ENCODE measurements at regions not wholly inside any gene's neighbourhood (a gene's known extent, or its start where the extent isn't known, plus 50 kb on each side); places are given as distances from the start of the nearest gene placed in this dataset.
A peak's percentile ranks its signal among the peaks of the same experiment; 100 is the strongest.

DNA sequence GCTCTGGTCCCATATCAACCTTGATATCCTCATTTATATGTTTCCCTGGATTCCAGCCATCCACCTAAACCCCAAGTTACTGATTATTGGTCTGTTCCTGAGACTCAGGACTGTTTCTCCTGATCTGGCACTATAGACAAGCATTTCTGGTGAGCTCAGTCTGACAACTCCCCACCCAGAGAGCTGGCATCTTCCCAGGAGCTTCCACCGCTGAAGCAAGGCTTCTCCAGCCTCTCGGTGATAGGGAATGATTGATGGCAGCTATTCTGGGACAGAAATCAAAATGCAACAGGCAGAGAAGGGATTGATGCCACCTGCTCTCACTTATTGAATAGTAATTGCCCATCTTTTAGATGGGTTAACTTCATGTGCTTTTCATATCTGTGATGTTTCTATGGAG, 169.7 kb upstream of the GGTLC1 start:
- TF ChIP-seq RCOR1 (IDR thresholded peaks at IDR 0.05; ENCODE audit: low read depth, low read length) (no peak), KDM1A (IDR thresholded peaks at IDR 0.05; ENCODE audit: low read depth) (no peak), RFX5 (IDR thresholded peaks at IDR 0.05) (no peak), BHLHE40 (IDR thresholded peaks at IDR 0.05; ENCODE audit: low read depth, low read length) (no peak), POLR2AphosphoS2 (conservative IDR thresholded peaks at IDR 0.05; ENCODE audit: low read length) (no peak), HEYL (CRISPR knock-in tag; IDR thresholded peaks at IDR 0.05) (no peak), JUNB (IDR thresholded peaks at IDR 0.05) (no peak), KDM5A (IDR thresholded peaks at IDR 0.05) (no peak)
- TF ChIP-seq, protein P1, sequence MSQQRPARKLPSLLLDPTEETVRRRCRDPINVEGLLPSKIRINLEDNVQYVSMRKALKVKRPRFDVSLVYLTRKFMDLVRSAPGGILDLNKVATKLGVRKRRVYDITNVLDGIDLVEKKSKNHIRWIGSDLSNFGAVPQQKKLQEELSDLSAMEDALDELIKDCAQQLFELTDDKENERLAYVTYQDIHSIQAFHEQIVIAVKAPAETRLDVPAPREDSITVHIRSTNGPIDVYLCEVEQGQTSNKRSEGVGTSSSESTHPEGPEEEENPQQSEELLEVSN (IDR thresholded peaks at IDR 0.05; ENCODE audit: borderline replicate concordance, low read depth), result no peak
- TF ChIP-seq, protein P2, sequence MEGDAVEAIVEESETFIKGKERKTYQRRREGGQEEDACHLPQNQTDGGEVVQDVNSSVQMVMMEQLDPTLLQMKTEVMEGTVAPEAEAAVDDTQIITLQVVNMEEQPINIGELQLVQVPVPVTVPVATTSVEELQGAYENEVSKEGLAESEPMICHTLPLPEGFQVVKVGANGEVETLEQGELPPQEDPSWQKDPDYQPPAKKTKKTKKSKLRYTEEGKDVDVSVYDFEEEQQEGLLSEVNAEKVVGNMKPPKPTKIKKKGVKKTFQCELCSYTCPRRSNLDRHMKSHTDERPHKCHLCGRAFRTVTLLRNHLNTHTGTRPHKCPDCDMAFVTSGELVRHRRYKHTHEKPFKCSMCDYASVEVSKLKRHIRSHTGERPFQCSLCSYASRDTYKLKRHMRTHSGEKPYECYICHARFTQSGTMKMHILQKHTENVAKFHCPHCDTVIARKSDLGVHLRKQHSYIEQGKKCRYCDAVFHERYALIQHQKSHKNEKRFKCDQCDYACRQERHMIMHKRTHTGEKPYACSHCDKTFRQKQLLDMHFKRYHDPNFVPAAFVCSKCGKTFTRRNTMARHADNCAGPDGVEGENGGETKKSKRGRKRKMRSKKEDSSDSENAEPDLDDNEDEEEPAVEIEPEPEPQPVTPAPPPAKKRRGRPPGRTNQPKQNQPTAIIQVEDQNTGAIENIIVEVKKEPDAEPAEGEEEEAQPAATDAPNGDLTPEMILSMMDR (IDR thresholded peaks at IDR 0.05), result no peak
- TF ChIP-seq, protein P3, sequence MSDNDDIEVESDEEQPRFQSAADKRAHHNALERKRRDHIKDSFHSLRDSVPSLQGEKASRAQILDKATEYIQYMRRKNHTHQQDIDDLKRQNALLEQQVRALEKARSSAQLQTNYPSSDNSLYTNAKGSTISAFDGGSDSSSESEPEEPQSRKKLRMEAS (IDR thresholded peaks at IDR 0.05), result no peak
- TF ChIP-seq, protein P4, sequence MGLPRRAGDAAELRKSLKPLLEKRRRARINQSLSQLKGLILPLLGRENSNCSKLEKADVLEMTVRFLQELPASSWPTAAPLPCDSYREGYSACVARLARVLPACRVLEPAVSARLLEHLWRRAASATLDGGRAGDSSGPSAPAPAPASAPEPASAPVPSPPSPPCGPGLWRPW (IDR thresholded peaks at IDR 0.05), result no peak
- TF ChIP-seq, protein P5, sequence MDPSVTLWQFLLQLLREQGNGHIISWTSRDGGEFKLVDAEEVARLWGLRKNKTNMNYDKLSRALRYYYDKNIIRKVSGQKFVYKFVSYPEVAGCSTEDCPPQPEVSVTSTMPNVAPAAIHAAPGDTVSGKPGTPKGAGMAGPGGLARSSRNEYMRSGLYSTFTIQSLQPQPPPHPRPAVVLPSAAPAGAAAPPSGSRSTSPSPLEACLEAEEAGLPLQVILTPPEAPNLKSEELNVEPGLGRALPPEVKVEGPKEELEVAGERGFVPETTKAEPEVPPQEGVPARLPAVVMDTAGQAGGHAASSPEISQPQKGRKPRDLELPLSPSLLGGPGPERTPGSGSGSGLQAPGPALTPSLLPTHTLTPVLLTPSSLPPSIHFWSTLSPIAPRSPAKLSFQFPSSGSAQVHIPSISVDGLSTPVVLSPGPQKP (IDR thresholded peaks at IDR 0.05; ENCODE audit: low read depth, low read length), result no peak
- ChIA-PET CTCF (interaction anchor here (1.1 to 8.1 kb wide), 5 partner anchors 8 to 760 kb away, joined by 3 to 59 read pairs (median 5); no protein-coding TSS in a partner anchor), POLR2A (no interaction called here)
- no peak overlapping the region for H3K4me3 ChIP-seq
- FAIRE-seq, result no peak
- WGBS (ENCODE audit: missing lambda C conversion rate), result 7% methylated on average over 2 of the region's 2 CpGs
- no peaks in the 10 kb centered on the region for H3K4me1 ChIP-seq
- H3K4me2 ChIP-seq, result no peak overlapping the region
- H3K27ac ChIP-seq, result no peak overlapping the region
- no peak for ATAC-seq
- DNase-seq (ENCODE audit: low read depth in 1 of 2, low spot score in 1 of 2), result no peak
- no peaks in the 10 kb centered on the region for H3K9me3 ChIP-seq

DNA sequence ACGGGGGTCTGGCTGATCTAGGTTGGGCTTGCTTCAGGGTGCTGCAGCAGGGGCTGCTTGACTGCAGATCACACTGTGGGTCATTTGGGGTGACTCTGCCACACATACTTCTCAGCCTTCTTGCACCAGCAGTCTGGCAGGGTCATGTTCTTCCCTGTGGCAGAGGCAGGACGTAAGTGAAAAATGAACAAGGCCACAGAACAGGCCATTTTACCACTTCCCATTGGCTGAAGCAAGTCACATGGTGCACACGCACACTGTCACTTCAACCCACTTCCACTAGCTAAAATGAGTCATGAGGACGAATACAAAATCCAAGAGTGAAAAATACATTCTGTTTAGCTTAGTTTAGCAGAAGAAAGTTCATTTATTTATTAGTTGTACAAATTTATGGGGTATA, 168.6 kb upstream of the GGTLC1 start:
- ATAC-seq (no peak), FAIRE-seq (no peak), DNase-seq (ENCODE audit: low read depth in 1 of 2, low spot score in 1 of 2) (no peak)
- Histone ChIP-seq H3K4me2 (no peak overlapping the region), H3K4me3 (no peak overlapping the region), H3K4me1 (no peaks in the 10 kb centered on the region), H3K9me3 (no peaks in the 10 kb centered on the region), H3K27ac (no peak overlapping the region)
- CTCF ChIA-PET, result interaction anchor here (1.8 to 8.1 kb wide), 3 partner anchors 7 to 761 kb away, joined by 5 to 59 read pairs (median 37); no protein-coding TSS in a partner anchor
- WGBS (ENCODE audit: missing lambda C conversion rate), result 30% methylated on average over 4 of the region's 4 CpGs
- POLR2A ChIA-PET, result no interaction called here
- TF ChIP-seq, protein P6, sequence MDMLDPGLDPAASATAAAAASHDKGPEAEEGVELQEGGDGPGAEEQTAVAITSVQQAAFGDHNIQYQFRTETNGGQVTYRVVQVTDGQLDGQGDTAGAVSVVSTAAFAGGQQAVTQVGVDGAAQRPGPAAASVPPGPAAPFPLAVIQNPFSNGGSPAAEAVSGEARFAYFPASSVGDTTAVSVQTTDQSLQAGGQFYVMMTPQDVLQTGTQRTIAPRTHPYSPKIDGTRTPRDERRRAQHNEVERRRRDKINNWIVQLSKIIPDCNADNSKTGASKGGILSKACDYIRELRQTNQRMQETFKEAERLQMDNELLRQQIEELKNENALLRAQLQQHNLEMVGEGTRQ (IDR thresholded peaks at IDR 0.05), result peak; percentile 31; the same call in 1 of the 2 replicates
- TF ChIP-seq SMC3 (IDR thresholded peaks at IDR 0.05), result no peak
- TF ChIP-seq, protein P4 (IDR thresholded peaks at IDR 0.05), result no peak
- no peak for TF ChIP-seq FOSB (CRISPR knock-in tag; IDR thresholded peaks at IDR 0.05)

Measured in A549 (cell line).